GM18909 (cell line): ENCODE measurements at regions not wholly inside any gene's neighbourhood (a gene's known extent, or its start where the extent isn't known, plus 50 kb on each side); places are given as distances from the start of the nearest gene placed in this dataset.
"Not testable (repeated sequence)": the region's sequence is repeated elsewhere in the genome, so short reads cannot be mapped to it uniquely, and the experiment has no call there.

Experiments used
- ATAC-seq: cut with Tn5 transposase; IDR thresholded peaks from one replicate; pipeline ENCODE4 v1.9.1; 2021; ENCODE audit warnings: mild to moderate bottlenecking; ENCODE audit not compliant: unreplicated experiment, poor library complexity

DNA sequence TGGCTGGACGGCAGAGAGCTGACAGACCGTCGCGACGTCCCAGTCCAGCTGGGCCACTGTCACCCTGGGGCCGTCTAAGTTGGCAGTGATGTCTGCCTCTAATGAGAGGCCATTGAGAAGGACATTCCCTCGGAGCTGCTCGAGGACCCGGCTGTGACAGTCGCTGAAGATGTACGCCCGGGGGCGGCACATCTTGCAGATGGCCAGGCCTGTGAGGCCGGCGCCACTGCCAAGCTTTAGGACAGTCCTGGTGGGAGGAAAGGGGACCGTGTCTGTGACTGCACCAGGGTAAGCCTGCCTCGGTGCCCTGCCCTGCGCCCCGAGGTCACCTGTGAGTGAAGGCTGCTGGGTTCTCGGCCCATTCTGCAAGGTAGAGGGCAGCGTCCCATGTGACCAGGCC is 181.6 kb downstream of the ADRA2C start:
- ATAC-seq = not testable (repeated sequence)

DNA sequence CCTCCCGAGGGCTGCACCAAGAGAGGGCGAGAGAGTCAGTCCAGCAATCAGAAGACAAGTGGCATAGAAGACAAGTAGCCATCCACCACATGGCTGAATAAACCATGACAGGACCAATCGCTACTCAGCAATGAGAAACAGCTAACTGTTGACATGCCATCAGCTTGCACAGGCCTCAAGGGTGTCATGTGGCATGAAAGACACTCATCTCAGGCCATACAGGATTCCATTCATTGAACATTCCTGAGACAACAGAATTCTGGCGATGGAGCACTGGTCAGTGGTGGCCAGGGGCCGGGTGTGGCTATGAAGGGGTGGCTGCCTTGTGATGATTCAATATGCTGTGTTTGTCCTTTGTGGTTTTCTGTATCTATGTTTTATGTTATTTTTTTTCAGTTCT is 182.0 kb downstream of the ADRA2C start:
- ATAC-seq = not testable (repeated sequence)

DNA sequence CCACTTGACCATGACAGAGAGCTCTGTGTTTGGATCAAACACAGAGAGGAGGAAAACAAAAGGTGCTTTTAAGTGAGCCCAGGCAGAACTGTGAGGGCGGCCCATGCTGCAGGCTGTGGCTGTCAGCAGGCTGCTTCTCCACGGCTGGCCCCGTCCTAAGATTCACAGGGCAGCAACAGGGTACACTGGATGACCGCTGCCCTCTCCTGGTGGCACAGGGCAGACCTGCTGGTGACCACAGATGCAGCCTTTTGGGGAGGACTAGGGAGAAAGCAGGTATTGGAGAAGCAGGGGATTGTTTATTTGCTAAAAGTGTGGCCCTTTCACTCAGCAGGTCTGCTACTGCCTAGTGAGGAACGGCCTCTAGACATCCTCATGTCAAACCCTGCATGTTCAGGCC is 183.7 kb downstream of the ADRA2C start:
- not testable (repeated sequence) for ATAC-seq

DNA sequence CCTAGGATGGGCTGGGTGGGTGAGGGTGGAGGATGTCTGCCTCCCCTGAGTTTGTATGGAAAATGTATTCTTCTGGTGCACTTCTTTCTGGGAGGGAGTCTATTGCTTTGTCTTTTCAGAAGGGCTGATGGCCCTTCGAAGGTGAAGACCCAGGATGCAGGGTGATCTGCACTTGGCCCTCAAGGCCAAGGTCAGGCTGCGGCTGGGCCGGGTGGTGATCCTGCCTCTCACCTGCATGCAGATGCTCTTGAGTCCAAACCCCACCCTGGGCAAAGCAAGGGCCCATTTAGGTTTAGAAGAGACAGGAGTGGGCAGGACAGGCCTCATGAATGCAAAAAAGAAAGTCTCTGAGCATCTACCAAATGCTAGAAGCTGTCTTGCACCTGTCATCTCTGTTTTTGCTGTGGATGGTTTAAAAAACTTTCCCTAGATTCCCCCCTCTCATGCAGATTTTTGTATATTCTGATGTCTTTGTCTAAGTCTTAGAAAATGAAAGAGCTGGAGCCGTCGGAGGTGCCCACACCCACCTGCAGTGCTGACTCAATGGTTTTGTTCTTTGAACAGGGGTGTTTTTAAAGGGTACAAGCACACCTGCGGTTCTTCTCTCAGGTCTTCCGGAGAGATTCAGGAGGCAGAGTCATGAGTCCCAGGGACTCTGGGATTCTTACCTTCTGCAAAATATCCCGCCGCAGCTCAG is 186.4 kb downstream of the ADRA2C start:
- not testable (repeated sequence) for ATAC-seq

DNA sequence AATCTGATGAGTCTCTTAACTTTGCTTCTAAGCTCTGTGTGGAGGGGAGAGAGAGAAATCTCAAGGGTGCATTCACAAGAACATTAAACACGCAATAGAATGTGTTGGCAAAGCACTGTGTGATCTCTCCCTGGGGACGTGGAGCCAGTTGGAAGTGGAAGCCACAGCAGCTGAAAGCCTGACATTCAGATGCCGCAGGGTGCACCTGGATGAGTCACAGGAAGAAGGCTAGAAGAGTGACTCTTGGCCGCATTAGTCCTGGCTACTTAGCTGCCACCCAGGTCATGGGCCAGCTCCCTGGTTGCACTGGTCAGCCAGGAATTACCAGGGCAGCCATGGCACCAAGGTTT is 186.9 kb downstream of the ADRA2C start:
- ATAC-seq = not testable (repeated sequence)

DNA sequence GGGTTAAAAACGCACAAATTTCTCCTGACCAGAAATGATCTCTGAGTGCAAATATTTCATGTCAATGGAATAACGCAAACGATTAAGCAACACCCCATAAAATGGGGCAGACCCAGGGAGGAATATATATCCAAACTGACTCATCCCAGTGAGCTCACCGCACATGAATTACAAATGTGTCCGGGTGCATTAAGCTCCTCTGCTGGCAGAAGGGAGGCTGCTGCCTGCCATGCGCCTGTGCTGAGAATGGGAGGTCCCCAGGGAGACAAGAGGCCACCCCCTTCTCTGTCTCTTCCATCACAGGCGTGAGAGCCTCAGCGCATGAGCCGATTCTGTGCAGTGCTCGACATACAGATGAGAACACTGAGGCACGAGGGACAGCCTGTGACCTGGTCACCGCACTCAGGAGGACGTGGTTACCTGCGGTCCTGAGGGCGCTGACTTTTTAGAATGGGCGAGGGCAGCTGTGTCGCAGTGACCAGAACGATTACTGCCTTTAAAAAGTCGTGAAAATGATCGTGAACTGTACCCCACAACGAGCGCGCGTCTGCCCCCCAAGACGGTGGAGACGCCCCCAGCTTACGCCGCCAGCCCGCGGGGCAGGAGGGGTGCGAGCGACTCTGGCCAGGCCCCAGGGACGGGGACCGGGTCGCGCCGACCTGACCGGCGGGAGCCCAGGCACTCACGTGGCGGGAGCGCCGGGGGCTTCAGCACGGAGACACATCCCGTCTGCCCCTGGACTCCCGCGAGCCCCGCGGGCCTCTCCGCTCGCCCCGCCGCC is 188.5 kb downstream of the ADRA2C start:
- not testable (repeated sequence) for ATAC-seq

DNA sequence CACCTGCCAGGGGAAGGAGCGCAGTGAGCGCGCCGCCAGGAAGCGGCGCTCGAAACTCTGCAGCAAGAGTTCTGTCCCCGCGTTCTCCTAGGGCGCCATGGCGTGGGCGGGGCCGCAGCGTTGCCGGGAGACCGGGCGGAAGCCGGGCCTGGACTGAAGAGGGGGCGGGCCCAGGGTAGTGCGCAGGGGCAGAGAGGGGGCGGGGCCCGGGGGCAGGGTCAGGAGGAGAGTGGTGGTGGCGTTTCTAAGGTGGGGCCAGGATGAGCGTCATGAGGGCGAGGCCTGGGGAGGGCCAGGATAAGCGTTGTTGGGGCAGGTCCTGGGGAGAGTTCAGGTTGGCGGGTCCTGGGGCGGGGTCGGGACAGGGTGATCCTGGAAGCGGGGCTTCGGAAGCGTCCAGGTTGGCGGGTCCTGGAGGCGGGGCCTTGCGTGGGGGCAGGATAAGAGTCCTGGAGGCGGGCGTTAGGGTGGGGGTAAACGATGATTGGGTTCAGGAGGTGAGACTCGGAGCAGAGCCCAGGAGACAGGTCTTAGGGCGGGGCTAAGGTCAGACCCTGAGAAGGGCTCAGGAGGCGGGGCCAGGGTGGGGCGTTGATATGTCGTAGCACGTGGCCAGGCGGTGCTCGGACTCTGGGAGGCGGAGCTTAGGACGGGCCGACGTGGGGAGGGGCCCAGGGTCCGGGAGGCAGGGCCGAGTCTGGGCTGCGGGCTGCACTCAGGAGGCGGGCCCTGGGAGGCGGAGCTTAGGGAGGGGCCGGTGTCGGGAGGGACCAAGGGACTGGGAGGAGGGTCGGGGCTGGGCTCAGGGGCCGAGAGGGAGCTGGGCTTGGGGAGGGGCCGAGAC is 189.4 kb downstream of the ADRA2C start:
- ATAC-seq = peak; percentile 99

DNA sequence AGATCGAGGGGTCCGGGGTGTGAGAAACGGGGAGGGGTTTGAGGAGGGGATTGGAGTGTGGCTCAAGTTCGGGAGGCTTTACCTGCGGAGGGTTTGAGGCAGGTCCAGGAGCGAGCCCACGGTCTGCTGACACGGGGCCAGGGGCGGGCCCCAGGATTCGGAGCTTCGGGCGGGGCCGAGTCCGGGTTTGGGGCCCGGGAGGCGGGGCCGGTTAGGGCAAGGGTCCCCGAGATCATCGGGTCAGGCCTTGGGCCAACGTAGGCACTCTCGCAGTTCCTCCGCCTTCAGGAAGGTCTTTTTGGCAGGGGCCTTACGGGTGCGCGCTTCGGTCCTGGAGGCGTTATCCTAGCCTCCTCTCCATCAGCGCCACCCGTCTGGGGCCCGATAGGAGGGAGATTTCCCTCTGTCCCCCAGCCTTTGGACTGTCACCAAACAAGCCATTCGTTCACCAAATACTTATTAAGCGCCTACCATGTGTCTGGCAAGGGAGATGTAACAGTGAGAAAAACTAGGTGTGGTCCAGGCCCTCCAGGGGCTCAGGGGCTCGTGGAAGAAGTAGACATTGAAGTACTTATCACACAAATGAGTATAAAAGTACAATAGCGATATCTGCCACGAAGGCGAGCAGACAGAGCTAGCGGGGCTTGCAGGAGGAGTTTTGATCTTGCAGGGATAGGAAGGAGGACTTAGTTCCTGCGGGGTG is 190.1 kb downstream of the ADRA2C start:
- not testable (repeated sequence) for ATAC-seq

DNA sequence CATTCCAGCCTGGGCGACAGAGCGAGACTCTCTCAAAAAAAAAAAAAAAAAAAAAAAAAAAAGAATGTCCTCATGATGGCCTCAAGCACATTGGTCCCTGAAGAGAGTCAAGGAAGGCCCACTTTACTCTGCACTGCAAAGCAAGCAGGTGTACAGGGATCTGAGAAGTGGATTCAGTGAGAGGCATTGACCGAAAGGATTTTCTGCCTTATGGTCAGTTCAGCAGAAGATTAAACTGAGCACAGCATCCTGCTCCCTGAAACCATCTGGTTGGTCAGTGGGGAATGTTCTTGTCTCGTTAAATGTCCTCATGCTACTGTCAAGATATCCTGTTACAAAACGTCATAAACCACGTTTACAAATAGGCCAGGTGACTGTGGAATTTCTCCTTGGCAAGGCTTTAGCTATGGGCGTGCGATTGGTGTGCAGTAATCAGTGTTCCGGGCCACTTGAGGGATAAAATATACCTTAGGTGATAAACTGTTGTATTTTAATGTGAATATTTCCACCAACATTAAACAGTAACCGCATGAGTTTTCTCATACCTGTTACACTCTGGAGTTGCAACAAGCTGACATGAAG is 195.0 kb downstream of the ADRA2C start:
- not testable (repeated sequence) for ATAC-seq

DNA sequence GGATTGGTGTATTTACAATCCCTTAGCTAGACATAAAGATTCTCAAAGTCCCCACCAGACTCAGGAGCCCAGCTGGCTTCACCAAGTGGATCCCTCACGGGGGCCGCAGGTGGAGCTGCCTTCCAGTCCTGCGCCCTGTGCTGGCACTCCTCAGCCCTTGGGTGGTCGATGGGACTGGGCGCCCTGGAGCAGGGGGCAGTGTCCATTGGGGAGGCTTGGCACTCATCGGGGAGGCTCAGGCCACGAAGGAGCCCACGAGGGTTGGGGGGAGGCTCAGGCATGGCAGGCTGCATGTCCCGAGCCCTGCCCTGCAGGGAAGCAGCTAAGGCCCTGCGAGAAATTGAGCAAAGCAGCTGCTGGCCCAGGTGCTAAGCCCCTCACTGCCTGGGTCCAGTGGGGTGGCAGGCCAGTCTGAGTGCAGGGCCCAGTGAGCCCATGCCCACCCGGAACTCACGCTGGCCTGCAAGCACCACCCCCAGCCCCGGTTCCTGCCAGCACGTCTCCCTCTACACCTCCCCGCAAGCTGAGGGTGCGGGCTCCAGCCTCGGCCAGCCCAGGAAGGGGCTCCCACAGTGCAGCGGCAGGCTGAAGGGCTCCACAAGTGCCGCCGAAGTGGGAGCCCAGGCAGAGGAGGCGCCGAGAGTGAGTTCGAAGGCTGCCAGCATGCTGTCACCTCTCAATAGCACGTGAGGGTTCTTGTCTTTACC is 198.5 kb downstream of the ADRA2C start:
- ATAC-seq = not testable (repeated sequence)

DNA sequence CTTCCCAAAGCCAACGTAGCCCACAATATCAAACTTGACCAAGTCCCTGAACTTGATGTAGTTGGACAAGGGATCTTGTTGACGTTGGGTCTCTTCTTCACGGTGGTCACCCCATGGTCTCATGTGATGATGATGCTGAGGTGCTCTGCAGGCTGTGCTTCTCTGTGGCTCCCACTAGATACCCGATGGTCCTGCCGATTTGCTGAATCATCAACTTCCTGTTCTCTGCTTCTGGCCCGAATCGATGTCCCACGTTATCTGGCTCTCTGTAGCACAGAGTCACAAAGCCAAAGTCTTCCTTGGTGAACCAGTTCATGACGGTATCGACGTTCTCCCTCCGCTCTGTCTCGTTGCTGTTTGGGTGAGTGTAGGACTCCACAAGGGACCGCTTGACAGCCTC is 201.0 kb downstream of the ADRA2C start:
- not testable (repeated sequence) for ATAC-seq

DNA sequence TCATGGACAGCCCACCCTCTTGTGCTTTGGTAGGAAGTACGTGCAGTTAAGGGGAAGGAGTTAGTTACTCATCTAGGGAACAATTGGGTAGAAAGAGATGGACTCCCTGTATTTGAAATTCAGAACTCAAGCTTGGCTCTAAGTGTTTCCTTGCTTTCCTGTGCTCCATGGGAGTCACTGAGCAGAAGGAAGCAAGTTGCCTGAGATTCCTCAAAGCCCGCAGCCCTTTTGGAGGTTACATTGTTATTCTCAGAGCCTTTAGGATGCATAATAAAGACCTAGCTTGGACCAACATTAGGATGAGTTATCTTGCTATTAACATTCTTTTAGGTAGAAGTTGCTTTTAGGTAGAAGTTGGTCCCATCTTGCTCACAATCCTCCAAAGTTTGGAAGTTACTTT is 206.4 kb downstream of the ADRA2C start:
- ATAC-seq = not testable (repeated sequence)

DNA sequence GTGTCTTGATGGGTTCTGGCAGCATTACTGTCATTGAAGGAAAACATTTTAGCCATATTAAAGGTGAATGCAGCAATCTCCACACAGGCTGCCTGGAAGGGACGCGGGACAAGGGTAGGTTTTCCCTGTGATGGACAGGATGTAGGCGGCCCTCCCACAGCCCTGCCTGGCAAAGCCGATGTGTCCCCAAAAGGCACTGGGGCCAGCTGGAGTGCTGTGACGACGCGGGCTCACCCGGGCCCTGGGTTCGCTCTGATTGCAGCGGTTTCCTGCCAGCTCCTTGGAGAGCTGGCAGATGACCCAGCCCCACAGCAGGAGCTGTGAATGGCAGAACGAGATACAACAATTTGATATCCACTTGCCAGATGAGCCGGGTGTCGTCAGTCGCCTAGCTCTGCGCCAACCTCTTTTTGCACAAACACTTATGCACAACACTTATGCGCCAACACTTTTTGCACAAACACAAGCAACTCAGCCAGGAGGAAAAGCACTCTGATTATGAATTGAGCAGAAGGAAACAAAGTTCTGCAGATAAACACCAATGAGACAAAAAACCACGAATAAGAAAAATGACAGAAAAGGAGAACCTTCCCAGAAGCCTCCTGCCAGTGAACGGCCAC is 207.5 kb downstream of the ADRA2C start:
- not testable (repeated sequence) for ATAC-seq

DNA sequence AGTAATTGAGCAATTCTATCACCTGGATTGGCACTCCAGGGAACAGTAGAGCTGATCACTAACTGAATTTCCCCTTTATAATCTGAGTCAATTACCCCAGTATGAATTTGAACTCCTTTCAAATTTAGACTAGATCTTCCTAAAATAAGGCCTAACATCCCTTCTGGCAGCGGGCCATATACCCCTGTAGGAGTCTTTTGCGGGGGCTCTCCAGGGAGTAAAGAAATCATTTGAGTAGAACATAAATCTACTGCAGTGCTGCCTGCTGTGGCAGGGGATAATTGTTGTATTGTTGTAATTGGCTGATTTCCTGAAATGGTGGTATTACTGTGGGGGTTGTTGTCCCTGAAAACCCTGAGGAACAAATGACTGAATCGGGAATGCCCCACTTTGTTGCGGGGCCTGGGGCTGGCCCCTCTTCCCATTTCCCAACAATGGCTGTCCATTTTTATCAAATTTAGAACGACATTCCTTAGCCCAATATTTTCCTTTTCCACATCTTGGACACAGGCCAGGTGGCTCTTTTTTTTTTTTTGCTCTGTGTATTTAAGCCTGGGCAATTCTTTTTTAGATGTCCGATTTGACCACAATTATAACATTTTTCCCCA is 217.4 kb downstream of the ADRA2C start:
- ATAC-seq = not testable (repeated sequence)

DNA sequence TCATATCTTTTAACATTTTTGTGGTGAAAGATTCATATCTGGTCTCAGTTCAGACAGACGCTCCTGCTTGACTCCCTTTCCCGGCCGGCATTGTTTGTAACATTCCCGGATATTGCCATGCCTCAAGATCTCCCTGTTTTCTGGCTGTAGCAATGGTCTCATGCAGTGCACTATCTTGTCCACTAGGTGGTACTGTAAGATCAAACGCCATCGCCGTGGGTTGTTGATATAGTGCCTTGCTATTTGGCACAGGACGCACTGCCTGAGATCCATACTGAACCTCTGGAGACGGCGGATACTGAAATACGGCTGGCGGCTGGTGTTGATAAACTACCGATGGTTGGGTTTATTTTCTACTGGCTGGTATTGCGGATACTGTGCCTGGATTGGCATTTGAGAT is 218.6 kb downstream of the ADRA2C start:
- ATAC-seq = not testable (repeated sequence)

DNA sequence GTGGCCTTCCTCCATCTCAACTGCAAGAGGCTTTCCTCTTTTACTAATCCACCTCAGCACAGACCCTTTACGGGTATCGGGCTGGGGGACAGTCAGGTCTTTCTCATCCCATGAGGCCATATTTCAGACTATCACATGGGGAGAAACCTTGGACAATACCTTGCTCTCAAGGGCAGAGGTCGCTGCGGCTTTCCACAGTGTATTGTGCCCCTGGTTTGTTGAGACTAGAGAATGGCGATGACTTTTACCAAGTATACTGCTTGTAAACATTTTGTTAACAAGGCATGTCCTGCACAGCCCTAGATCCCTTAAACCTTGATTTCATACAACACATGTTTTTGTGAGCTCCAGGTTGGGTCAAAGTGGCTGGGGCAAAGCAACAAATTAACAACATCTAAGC is 220.2 kb downstream of the ADRA2C start:
- not testable (repeated sequence) for ATAC-seq

DNA sequence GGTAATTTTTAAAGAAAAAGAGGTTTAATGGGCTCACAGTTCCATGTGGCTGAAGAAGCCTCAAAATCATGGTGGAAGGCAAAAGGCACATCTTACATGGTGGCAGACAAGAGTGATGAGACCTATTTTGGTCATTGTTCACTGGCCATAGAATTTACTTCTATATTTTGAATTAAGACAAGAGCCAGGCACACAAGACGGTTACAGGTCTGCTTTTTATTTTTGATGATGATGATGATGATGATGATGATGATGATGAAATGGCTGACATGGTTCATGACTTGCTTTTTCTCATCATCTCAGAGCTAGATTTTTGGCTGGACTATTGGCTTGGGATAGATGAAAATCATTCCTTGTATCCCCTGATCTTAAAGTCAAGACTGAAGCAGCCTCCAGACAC is 229.3 kb downstream of the OTOP1 start:
- ATAC-seq = not testable (repeated sequence)

DNA sequence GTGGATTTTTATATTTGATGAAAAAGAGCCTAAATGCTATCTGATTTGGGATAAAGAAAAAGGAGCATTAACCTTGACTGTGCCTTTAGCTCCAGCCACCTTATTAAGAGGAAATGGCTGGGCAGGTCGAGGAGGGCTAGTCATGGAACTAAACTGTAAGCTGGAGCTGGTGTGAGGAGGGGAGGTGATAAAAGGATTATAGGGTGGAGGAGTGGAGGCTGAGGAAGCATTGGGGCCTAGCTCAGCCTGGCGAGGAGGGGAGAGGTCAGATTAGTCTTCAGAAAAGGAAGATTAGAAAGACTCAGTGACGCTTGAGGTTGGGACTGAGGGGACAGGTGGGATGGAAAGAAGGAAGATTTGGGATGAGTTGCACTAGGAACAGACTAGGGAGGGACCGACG is 222.7 kb downstream of the OTOP1 start:
- not testable (repeated sequence) for ATAC-seq
